H1 (cell line): ENCODE measurements at regions not wholly inside any gene's neighbourhood (a gene's known extent, or its start where the extent isn't known, plus 50 kb on each side); places are given as distances from the start of the nearest gene placed in this dataset.

ENCODE experiments used
- CTCF ChIA-PET: fragments of 300-600 bp; sonication (Branson Sonifier 250); formaldehyde crosslinking; loops from one replicate; lab custom pipeline; 2021; ENCODE audit not compliant: partially characterized antibody; lab: Charles Lee
- POLR2A ChIA-PET: fragments of 300-600 bp; sonication (Branson Sonifier 250); formaldehyde crosslinking; loops from one replicate; lab custom pipeline; 2021; ENCODE audit warnings: inconsistent platforms; ENCODE audit not compliant: partially characterized antibody; lab: Charles Lee
- DNase-seq, 2 experiments: peaks; one replicate each; pipeline versions ENCODE4 v3.0.0 to v3.0.0-alpha.2; 2010 to 2022; ENCODE audit warnings: low spot score in 2 of 2, low read depth in 1 of 2, mixed read lengths in 1 of 2
- FAIRE-seq: peaks from 2 replicates; lab custom pipeline; 2011; peaks lifted over from hg19 to GRCh38; lab: Jason Lieb, UNC
- H2AFZ ChIP-seq: 2 replicates; pipeline ENCODE4 v1.8.1; 2012; ENCODE audit warnings: low read length, inconsistent platforms
- H2AK5ac ChIP-seq: 2 replicates; pipeline ENCODE4 v1.6.1; 2013; ENCODE audit warnings: low read depth, low read length
- H2BK120ac ChIP-seq: replicated peaks from 2 replicates; pipeline ENCODE3; 2013; ENCODE audit warnings: low read depth, low read length, inconsistent platforms
- H2BK12ac ChIP-seq: 2 replicates; pipeline ENCODE4 v1.6.1; 2013; ENCODE audit warnings: low read depth, low read length
- H2BK15ac ChIP-seq: 2 replicates; pipeline ENCODE4 v1.6.1; 2013; ENCODE audit warnings: low read length
- H2BK20ac ChIP-seq: 2 replicates; pipeline ENCODE4 v1.6.1; 2013; ENCODE audit warnings: low read length
- H2BK5ac ChIP-seq: 2 replicates; pipeline ENCODE4 v1.6.1; 2013; ENCODE audit warnings: low read depth, low read length
- H3K14ac ChIP-seq: 2 replicates; pipeline ENCODE4 v1.6.1; 2013; ENCODE audit warnings: inconsistent platforms; ENCODE audit not compliant: insufficient read length
- H3K18ac ChIP-seq: 2 replicates; pipeline ENCODE4 v1.6.1; 2013; ENCODE audit warnings: low read length; ENCODE audit errors: extremely low read depth
- H3K23ac ChIP-seq: 2 replicates; pipeline ENCODE4 v1.6.1; 2013; ENCODE audit warnings: inconsistent platforms; ENCODE audit not compliant: insufficient read length
- H3K23me2 ChIP-seq: 2 replicates; pipeline ENCODE4 v1.6.1; 2013; ENCODE audit warnings: low read depth, low read length
- H3K27ac ChIP-seq: 2 replicates; pipeline ENCODE4 v1.6.1; 2011; ENCODE audit warnings: low read depth, low read length, inconsistent platforms
- H3K27me3 ChIP-seq, 4 experiments: replicated peaks in 1 of 4; 1 replicate in 1 of 4; 2 replicates in 3 of 4; pipeline versions ENCODE4 v1.6.1 to v1.8.1; 2011 to 2013; ENCODE audit warnings: low read length in 3 of 4, mild to moderate bottlenecking in 3 of 4, inconsistent platforms in 2 of 4, mixed read lengths in 2 of 4, moderate library complexity in 1 of 4; ENCODE audit not compliant: control insufficient read depth in 3 of 4, insufficient read depth in 3 of 4; ENCODE audit errors: extremely low read depth in 1 of 4
- H3K36me3 ChIP-seq, 4 experiments: 2 replicates each; pipeline versions ENCODE4 v1.6.1 to v1.8.1; 2011 to 2013; ENCODE audit warnings: mild to moderate bottlenecking in 4 of 4, low read length in 3 of 4, moderate library complexity in 2 of 4, control low read depth in 1 of 4, inconsistent platforms in 1 of 4; ENCODE audit not compliant: insufficient read depth in 4 of 4, control insufficient read depth in 2 of 4
- H3K4ac ChIP-seq: replicated peaks from 2 replicates; pipeline ENCODE3; 2013; ENCODE audit warnings: low read length, low read depth, mixed read lengths, inconsistent platforms; ENCODE audit not compliant: insufficient read length
- H3K4me1 ChIP-seq, 4 experiments: replicated peaks in 1 of 4; 1 replicate in 1 of 4; 2 replicates in 3 of 4; pipeline versions ENCODE4 v1.6.1 to v1.8.1; 2011 to 2013; ENCODE audit warnings: low read length in 3 of 4, inconsistent platforms in 2 of 4, mixed read lengths in 1 of 4; ENCODE audit not compliant: insufficient read depth in 4 of 4, control insufficient read depth in 3 of 4
- H3K4me2 ChIP-seq, 2 experiments: 2 replicates each; pipeline versions ENCODE4 v1.6.1 to v1.8.1; 2011 to 2013; ENCODE audit warnings: low read depth in 2 of 2, low read length in 2 of 2, control low read depth in 1 of 2, inconsistent platforms in 1 of 2, mild to moderate bottlenecking in 1 of 2; ENCODE audit not compliant: insufficient read depth in 1 of 2
- H3K4me3 ChIP-seq, 4 experiments: fragments of 200-600, 300-600 bp in 1 of 4; sonication (generic), shearing (Covaris generic), sonication (Bioruptor Twin) in 1 of 4; 2 replicates each; pipeline versions ENCODE4 v1.5.1 to v1.8.1; 2011 to 2016; ENCODE audit warnings: low read length in 4 of 4, low read depth in 3 of 4, control low read depth in 2 of 4, inconsistent platforms in 2 of 4, mild to moderate bottlenecking in 2 of 4, mixed read lengths in 1 of 4, moderate library complexity in 1 of 4; ENCODE audit not compliant: insufficient read depth in 2 of 4; ENCODE audit errors: extremely low read depth in 1 of 4
- H3K56ac ChIP-seq: replicated peaks from 2 replicates; pipeline ENCODE3; 2013; ENCODE audit warnings: low read depth, mild to moderate bottlenecking, mixed read lengths, low read length, inconsistent platforms; ENCODE audit not compliant: insufficient read length
- H3K79me1 ChIP-seq: 2 replicates; pipeline ENCODE4 v1.6.1; 2013; ENCODE audit warnings: low read depth, low read length, control low read depth
- H3K79me2 ChIP-seq, 2 experiments: 2 replicates each; pipeline versions ENCODE4 v1.6.1 to v1.8.1; 2012 to 2013; ENCODE audit warnings: low read length in 2 of 2, mild to moderate bottlenecking in 2 of 2, inconsistent platforms in 1 of 2; ENCODE audit not compliant: insufficient read depth in 2 of 2, control insufficient read depth in 1 of 2
- H3K9ac ChIP-seq, 4 experiments: replicated peaks in 1 of 4; 1 replicate in 1 of 4; 2 replicates in 3 of 4; pipeline versions ENCODE4 v1.6.1 to v1.8.1; 2011 to 2013; ENCODE audit warnings: low read depth in 3 of 4, low read length in 3 of 4, control low read depth in 2 of 4, mild to moderate bottlenecking in 2 of 4, moderate library complexity in 2 of 4, inconsistent platforms in 1 of 4; ENCODE audit errors: extremely low read depth in 1 of 4
- H3K9me3 ChIP-seq, 2 experiments: 2 replicates each; pipeline versions ENCODE4 v1.6.1 to v1.8.1; 2012 to 2013; ENCODE audit warnings: mild to moderate bottlenecking in 2 of 2, moderate library complexity in 2 of 2, control low read depth in 1 of 2, inconsistent platforms in 1 of 2, low read depth in 1 of 2, low read length in 1 of 2, mixed read lengths in 1 of 2; ENCODE audit not compliant: insufficient read depth in 2 of 2
- H4K20me1 ChIP-seq, 2 experiments: replicated peaks in 1 of 2; 2 replicates each; pipeline versions ENCODE3 to v1.8.1; 2011 to 2013; ENCODE audit warnings: inconsistent platforms in 2 of 2, low read length in 2 of 2, mild to moderate bottlenecking in 1 of 2; ENCODE audit not compliant: insufficient read depth in 2 of 2, control insufficient read depth in 1 of 2
- H4K5ac ChIP-seq: 2 replicates; pipeline ENCODE4 v1.6.1; 2013; ENCODE audit warnings: low read length, low read depth, mixed read lengths, inconsistent platforms; ENCODE audit not compliant: insufficient read length
- H4K8ac ChIP-seq: 2 replicates; pipeline ENCODE4 v1.8.0; 2013; ENCODE audit warnings: mild to moderate bottlenecking, moderate library complexity, low read length, inconsistent platforms; ENCODE audit not compliant: insufficient read depth; ENCODE audit errors: extremely low read depth
- H4K91ac ChIP-seq: replicated peaks from 2 replicates; pipeline ENCODE3; 2013; ENCODE audit warnings: low read length, mixed read lengths, inconsistent platforms; ENCODE audit not compliant: insufficient read length
- SAP30 ChIP-seq: fragments of 300-600 bp; sonication (generic); IDR thresholded peaks from 2 replicates; pipeline ENCODE4 v1.7.1; 2012; ENCODE audit warnings: low read length, moderate library complexity, mild to moderate bottlenecking, inconsistent platforms; ENCODE audit not compliant: insufficient read depth, insufficient replicate concordance
- SUZ12 ChIP-seq: fragments of 200-600 bp; sonication (generic); IDR thresholded peaks from 2 replicates; pipeline ENCODE4 v1.6.1; 2012; ENCODE audit warnings: mild to moderate bottlenecking, inconsistent platforms, low read length, moderate library complexity, mixed read lengths
- WGBS, 2 experiments: shearing (Covaris generic) in 1 of 2; methylation state at CpG; one replicate each; pipeline versions ENCODE4 v1.1.6 to v1.1.7; 2013 to 2015; ENCODE audit warnings: low lambda C conversion rate in 2 of 2, mixed read lengths in 2 of 2, inconsistent platforms in 1 of 2, low coverage in 1 of 2, missing lambda C conversion rate in 1 of 2; ENCODE audit not compliant: insufficient replicate concordance in 2 of 2, insufficient coverage in 1 of 2, insufficient read length in 1 of 2; ENCODE audit errors: extremely low coverage in 1 of 2, missing lambda C conversion rate in 1 of 2; 5-methylcytosine and 5-hydroxymethylcytosine counted together

DNA sequence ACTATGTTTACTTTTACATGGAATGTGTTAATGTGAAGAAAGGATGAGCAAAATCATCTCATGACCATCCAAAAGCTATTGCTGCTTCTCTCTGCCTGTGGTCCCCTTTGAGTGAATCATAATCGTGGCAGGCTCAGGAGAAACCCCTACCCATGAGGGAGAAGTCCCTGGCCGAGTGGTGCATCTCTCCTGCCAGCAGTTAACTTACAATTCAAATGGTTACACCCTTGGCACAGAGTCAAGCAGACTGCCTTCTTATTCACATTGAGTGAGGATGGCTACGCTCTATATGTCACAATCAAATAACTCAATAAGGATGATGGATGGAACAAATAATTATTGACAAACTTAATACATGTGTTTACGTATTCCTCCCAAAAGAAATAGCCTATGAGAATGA lies 179.1 kb downstream of the FGF1 start:
- H3K23me2 ChIP-seq, result no peaks in the 10 kb centered on the region
- H3K56ac ChIP-seq, result no peak overlapping the region
- no peaks in the 10 kb centered on the region for H3K36me3 ChIP-seq
- ChIA-PET POLR2A (no interaction called here), CTCF (interaction anchor here (0.6 to 1.2 kb wide), 4 partner anchors 15 to 101 kb away, joined by 3 to 5 read pairs (median 3); no protein-coding TSS in a partner anchor)
- H3K4me2 ChIP-seq, result no peak overlapping the region
- H4K20me1 ChIP-seq, result no peaks in the 10 kb centered on the region
- H4K8ac ChIP-seq, result no peak overlapping the region
- no peak overlapping the region for H2BK5ac ChIP-seq
- H4K91ac ChIP-seq, result no peak overlapping the region
- H3K79me1 ChIP-seq, result no peaks in the 10 kb centered on the region
- H3K79me2 ChIP-seq, result no peaks in the 10 kb centered on the region
- no peaks in the 10 kb centered on the region for H3K9me3 ChIP-seq
- H4K5ac ChIP-seq, result no peak overlapping the region
- no peak overlapping the region for H2BK15ac ChIP-seq
- FAIRE-seq (no peak), DNase-seq (no peak)
- H3K9ac ChIP-seq, result no peak overlapping the region
- no peak overlapping the region for H3K27ac ChIP-seq
- H3K23ac ChIP-seq, result no peak overlapping the region
- H2BK20ac ChIP-seq, result 0 out of 2 replicates have a peak overlapping the region, but pooled peaks have one; percentile 21
- no peak overlapping the region for H2AK5ac ChIP-seq
- H3K18ac ChIP-seq, result no peak overlapping the region
- H3K4ac ChIP-seq, result no peak overlapping the region
- H2BK12ac ChIP-seq, result peak overlapping the region; percentile 41; the same call in 1 of the 2 replicates
- no peak overlapping the region for H2BK120ac ChIP-seq
- peaks cover 0 to 14% (median 3%) of the 10 kb centered on the region in 4 experiments; a peak in 3 of 7 replicates for H3K4me1 ChIP-seq
- H3K4me3 ChIP-seq, result no peak overlapping the region
- no peak overlapping the region for H2AFZ ChIP-seq
- WGBS, 2 experiments, result 86% methylated on average over 4 of the region's 4 CpGs; no CpG with 5 or more reads in 1 of the 2 experiments
- H3K27me3 ChIP-seq, result no peaks in the 10 kb centered on the region
- no peak overlapping the region for H3K14ac ChIP-seq
- TF ChIP-seq SAP30, result no peak
- TF ChIP-seq SUZ12, result no peak
